Glomerular visceral epithelial cell (primary cell): ENCODE measurements at regions not wholly inside any gene's neighbourhood (a gene's known extent, or its start where the extent isn't known, plus 50 kb on each side); places are given as distances from the start of the nearest gene placed in this dataset.

Experiments
- DNase-seq: peaks from one replicate; pipeline ENCODE4 v3.0.0-alpha.2; 2016; ENCODE audit errors: extremely low spot score

DNA sequence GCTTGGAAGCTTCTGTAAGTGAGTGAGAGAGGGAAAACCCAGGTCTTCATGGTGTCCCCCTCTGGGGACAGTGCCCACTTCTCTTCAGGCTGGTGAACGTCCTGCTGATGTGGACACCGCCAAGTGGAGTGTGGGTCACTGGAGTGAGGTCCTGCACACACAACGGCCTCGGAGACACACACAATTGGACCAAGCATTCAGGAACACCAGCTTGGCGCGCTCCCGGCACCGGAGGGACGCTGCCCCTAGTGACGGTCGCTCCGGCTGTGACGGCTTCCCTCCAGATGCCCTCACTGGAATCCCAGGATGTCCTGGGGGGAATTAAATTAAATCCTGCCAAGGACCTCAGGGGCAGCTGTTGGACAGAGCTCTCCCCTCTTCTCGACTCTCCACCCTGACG, 123.1 kb downstream of the ZNF664 start:
- DNase-seq, result no peak

- no peak for DNase-seq
These were observed 123.9 kb downstream of the ZNF664 start for GRCh38 chr12:124096869-124097434.

DNA sequence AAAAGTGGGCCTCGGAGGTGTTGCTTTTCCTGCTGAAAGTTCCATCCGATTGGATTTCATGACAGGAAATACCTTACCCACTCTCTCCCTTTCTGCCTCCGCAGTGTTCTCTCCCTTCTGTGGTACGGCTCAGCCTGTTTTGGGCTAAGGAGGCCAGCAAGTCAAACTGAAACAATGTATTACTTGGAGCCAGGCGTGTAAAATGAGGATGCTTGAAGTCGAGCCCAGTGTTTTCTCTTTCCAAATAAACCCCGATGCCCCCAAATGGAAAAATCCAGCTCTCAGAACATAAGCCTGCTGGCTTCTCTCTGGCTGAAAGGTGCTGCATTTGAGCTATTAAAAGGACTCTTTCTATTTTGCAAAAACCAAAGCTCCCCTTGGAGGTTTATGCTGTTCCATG, 124.7 kb downstream of the ZNF664 start:
- DNase-seq, result no peak

DNA sequence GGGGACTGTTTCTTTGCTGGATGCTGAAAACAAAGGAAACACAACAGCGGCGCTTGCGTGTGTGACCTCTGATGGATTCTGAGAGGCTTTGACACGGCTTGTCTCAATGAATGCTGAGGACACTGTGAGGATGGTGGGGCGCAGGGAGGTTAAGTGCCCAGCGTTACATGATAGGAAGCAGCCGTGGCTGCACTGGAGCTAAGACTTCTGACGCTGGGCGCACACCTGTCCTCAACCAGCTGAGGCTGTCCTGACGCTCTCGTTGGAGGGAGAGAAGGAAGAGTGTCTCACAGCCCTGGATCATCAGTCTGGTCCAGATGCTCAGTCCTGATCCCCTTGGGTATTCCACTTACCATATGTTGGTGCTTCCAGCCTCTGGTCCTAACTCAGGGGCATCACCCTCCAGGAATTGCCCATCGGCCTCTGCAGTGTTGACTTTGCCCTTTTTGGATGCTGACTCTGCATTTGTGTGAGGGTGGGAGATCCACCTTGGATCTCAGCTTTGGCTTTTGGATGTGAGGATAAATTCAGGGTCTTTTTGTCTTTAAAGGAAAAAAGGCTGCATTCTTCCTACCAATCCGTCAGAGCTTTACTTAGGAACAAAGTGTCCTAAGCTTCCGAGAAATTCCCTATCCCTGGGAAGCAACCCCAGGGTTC, 125.2 kb downstream of the ZNF664 start:
- DNase-seq, result no peak

DNA sequence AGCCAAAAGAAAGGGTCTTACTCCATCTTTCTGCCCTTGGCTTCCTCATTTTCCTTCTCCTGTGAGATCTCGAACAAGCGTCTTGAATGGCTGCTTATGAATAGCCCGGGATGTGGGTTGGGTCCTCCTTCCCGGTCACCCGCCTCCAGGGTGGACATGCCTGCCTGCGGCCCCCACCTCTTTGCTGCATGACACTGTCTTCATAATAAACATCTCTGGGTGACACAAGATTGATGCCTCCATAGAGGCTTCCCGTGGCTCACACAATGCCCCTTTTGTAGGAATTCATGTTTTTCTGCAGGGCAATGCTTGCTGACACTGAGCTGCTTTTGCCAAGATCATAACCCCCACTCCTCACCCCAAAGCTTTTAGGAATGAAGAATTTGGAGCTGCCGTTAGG, 125.9 kb downstream of the ZNF664 start:
- no peak for DNase-seq

- DNase-seq, result no peak
These were observed 126.6 kb downstream of the ZNF664 start for GRCh38 chr12:124099661-124100060.

DNA sequence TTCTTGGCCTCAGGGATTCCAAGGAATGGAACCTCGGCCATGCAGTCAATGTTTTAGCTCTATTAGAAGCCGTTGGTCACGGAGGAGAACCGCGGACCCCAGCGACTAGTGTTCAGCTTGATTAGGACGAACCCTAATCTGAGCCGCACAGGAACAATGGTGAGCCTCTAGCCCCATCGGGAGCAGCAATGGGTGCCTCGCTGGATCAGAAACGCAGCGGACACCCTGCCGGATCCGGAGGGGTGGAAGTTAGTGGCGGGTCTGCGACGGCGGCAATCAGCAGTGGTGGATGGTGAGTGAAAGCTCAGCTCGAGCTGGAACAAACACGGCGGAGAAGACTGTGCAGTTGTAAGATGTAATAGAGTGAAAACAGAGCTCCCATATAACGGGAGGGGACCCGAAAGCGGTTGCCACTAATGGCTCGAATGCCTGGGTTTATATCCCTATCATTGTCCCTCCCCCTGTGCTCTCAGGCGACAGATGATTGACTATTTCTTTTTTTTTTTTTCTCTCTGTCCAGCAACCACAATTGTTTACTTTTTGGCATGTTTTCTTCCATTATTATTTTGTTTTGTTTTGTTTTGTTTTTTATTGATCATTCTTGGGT, 127.7 kb downstream of the ZNF664 start:
- no peak for DNase-seq

GRCh38 chr12:124105546-124105945, 132.5 kb downstream of the ZNF664 start:
- no peak for DNase-seq

DNA sequence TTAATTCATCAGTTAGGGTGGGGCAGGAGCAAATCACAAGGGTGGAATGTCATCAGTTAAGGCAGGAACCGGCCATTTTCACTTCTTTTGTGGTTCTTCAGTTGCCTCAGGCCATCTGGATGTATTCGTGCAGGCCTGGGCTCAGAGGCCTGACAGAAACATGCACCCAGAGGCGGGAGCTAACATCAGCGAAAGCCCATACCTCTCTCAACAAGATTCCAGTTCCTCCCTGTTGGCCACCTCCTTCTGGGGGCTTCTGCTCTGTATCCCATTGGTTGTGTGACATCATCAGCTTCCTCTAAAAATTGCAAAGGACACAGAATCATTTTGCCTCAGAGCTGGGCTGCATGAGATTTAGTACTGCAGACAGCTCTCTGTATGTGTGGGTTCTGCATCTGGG, 134.3 kb downstream of the ZNF664 start:
- DNase-seq, result no peak

- no peak for DNase-seq
These were observed 136.7 kb downstream of the ZNF664 start for GRCh38 chr12:124109760-124110159.

GRCh38 chr12:124110372-124110883, 137.4 kb downstream of the ZNF664 start:
- DNase-seq, result no peak

- DNase-seq, result no peak
These were observed 138.0 kb downstream of the ZNF664 start for GRCh38 chr12:124111006-124111405.

- DNase-seq, result no peak
These were observed 141.3 kb downstream of the ZNF664 start for GRCh38 chr12:124114316-124114715.

DNA sequence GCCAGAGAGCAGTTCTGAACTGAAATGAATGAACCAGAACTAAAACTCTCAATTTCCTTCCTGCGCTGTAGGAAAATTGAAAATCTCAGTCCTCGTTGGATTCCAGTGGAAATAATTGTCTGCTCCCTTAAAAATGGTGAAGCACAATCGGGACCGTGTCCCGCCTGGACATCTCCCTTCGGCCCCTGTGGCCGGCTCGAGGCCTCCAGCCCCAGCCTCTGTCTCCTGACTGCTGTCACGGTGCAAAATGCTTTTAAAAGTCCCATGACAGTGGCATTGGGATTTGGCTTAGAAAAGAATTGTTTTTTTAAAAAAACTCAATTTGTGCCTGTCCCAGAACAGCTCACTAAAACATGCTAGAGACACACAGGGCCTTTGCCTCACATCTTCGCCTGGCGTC, 142.5 kb downstream of the ZNF664 start:
- no peak for DNase-seq

GRCh38 chr12:124115976-124116690, 143.1 kb downstream of the ZNF664 start:
- no peak for DNase-seq

DNA sequence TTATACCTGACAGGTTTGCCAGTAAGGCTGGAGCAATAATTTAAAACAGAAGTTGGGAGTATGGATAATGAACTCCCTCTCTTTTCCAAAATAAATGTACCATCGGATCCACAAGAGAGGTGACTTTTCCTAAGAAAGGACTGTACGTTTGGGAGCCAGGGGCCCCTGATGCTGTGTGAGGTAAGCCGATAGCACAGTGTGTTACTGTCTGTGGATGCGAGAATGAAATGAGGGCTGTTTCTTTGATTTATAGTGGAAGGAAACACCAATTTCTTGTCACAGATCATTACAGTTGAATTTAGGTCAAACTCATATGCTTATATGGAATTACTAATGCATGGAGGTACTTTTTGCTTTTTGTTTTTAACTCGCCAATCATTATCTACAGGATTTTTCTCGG, 147.7 kb downstream of the ZNF664 start:
- no peak for DNase-seq

DNA sequence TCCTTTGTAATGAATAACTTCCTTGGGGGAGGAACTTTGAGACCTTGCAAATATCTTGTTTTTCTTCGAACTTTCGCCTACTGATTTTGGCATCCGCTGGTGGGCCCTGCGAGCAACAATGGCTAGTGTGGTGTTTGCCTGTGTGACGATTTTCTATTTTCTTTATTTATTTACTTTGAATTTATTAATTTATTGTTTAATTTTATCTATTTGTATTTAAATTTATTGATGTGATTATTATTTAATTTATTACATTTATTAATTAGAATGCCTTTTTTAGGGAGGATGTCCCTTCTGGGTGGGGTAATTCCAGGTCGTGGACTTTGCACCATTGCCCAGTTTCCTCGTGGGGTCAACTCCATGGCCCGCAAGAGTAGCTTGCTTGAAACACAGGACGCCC, 149.7 kb downstream of the ZNF664 start:
- DNase-seq, result no peak

- no peak for DNase-seq
These were observed 150.4 kb downstream of the ZNF664 start for GRCh38 chr12:124123296-124124000.

DNA sequence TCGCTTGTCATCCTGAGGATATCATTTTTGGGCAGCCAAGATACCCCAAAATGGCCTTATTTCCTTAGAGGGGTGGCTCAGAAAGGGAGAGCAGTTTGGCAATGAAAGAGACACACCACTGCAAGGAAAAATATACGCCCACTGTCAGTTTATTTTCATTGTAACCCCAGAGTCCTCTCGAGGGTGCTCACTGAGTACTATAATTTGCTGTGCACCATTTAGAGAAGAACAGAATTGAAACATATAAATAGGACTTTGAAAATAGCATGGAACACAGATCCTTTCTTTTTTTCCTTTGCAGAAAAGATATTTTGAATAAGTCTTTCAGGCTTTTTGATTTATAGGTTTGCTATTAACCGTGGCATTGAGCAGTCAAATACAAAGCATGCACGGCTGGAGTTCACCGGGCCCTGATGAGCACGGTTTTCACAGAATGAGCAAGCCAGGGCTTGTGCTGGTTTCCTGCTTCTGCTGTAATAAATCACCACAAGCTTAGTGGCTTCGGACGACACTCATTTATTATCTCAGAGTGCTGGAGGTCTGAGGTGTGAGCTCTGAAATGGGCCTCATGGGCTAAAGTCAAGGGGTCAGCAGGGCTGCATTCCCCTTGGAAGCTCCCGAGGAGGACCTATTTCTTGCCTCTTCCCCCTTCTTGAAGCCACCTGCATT, 152.3 kb downstream of the ZNF664 start:
- DNase-seq, result peak; percentile 71

- peak; percentile 11 for DNase-seq
These were observed 154.1 kb downstream of the ZNF664 start for GRCh38 chr12:124126950-124127655.

DNA sequence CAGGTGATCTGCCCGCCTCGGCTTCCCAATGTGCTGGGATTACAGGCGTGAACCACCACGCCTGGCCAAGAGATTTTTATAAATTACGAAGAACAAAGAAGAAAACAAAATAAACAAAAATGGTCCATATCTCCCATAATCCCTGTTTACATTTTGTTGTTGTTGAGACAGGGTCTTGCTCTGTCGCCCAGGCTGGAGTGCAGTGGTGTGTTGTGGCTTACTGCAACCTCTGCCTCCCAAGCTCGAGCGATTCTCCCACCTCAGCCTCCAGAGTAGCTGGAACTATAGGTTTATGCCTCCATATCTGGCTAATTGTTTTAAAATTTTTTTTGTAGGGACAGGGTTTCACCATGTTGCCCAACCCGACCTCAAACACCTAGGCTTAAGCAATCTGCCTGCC, 156.1 kb downstream of the ZNF664 start:
- DNase-seq, result no peak
